K562 (cell line): ENCODE measurements at regions not wholly inside any gene's neighbourhood (a gene's known extent, or its start where the extent isn't known, plus 50 kb on each side); places are given as distances from the start of the nearest gene placed in this dataset.

Experiments used
- ATAC-seq: fragments of 200-7000 bp; cut with Tn5 transposase; 3 replicates; pipeline ENCODE4 v1.9.1; 2020; ENCODE audit warnings: moderate library complexity
- BruUV-seq: library from RNA; stranded (reverse); fragments of 400-500 nt; replicated peaks from 2 replicates; lab custom pipeline; 2021; lab: Mats Ljungman, UMichigan
- CTCF ChIA-PET: fragments of 300-600 bp; formaldehyde crosslinking; extraction: SDS; loops from one replicate; lab custom pipeline; 2021; ENCODE audit warnings: low intra/inter-chr PET ratio; lab: Yijun Ruan, JAX
- POLR2A ChIA-PET: fragments of 300-600, 350-650 bp; sonication (Branson Sonifier 250); formaldehyde crosslinking; extraction: SDS; loops from one replicate; lab custom pipeline; 2021; ENCODE audit warnings: antibody characterized with exemption, inconsistent platforms; lab: Yijun Ruan, JAX
- DNase-seq, 4 experiments: peaks; one replicate each; pipeline versions ENCODE4 v3.0.0 to v3.0.0-alpha.2; 2011 to 2018; ENCODE audit warnings: low spot score in 3 of 4, mixed read lengths in 3 of 4; ENCODE audit errors: extremely low read depth in 1 of 4
- FAIRE-seq: peaks from 2 replicates; lab custom pipeline; 2011; peaks lifted over from hg19 to GRCh38; lab: Jason Lieb, UNC
- H2AFZ ChIP-seq: 2 replicates; pipeline ENCODE4 v1.6.0; 2011; ENCODE audit warnings: low read depth, low read length, control low read depth, inconsistent platforms
- H3K27ac ChIP-seq: fragments of 200-600 bp; 3 replicates; pipeline ENCODE4 v1.8.0; 2011; ENCODE audit warnings: low read depth, mild to moderate bottlenecking, control low read depth, inconsistent platforms, low read length, moderate library complexity, mixed read lengths; ENCODE audit errors: extremely low read depth
- H3K27me3 ChIP-seq, 2 experiments: fragments of 300-600 bp in 1 of 2; 2 replicates in 1 of 2; 3 replicates in 1 of 2; pipeline versions ENCODE4 v1.6.0 to v1.8.0; 2011; ENCODE audit warnings: inconsistent platforms in 2 of 2, low read length in 2 of 2, mild to moderate bottlenecking in 1 of 2, mixed read lengths in 1 of 2, moderate library complexity in 1 of 2; ENCODE audit not compliant: control insufficient read depth in 2 of 2, insufficient read depth in 2 of 2
- H3K36me3 ChIP-seq: fragments of 300-600 bp; 3 replicates; pipeline ENCODE4 v1.8.0; 2011; ENCODE audit warnings: mild to moderate bottlenecking, low read length, inconsistent platforms; ENCODE audit not compliant: control insufficient read depth, insufficient read depth
- H3K4me1 ChIP-seq, 2 experiments: fragments of 200-600 bp in 1 of 2; replicated peaks in 1 of 2; 2 replicates in 1 of 2; 3 replicates in 1 of 2; pipeline versions ENCODE4 v1.5.1 to v1.8.0; 2011; ENCODE audit warnings: inconsistent platforms in 2 of 2, low read length in 2 of 2, mild to moderate bottlenecking in 1 of 2, mixed read lengths in 1 of 2, moderate library complexity in 1 of 2; ENCODE audit not compliant: control insufficient read depth in 2 of 2, insufficient read depth in 2 of 2
- H3K4me2 ChIP-seq: 2 replicates; pipeline ENCODE4 v1.6.1; 2011; ENCODE audit warnings: low read length, control low read depth, inconsistent platforms, mixed read lengths; ENCODE audit not compliant: insufficient read depth
- H3K4me3 ChIP-seq: fragments of 200-600 bp; sonication (generic), shearing (Covaris generic); 2 replicates; pipeline ENCODE4 v1.5.1; 2016; ENCODE audit warnings: control low read depth, inconsistent platforms
- H3K79me2 ChIP-seq: fragments of 200-600 bp; 3 replicates; pipeline ENCODE4 v1.8.0; 2011; ENCODE audit warnings: low read length, inconsistent platforms; ENCODE audit not compliant: control insufficient read depth, insufficient read depth
- H3K9ac ChIP-seq, 2 experiments: 2 replicates each; pipeline versions ENCODE4 v1.6.0 to v1.6.1; 2011; ENCODE audit warnings: low read depth in 2 of 2, low read length in 2 of 2, control low read depth in 1 of 2, inconsistent platforms in 1 of 2, mild to moderate bottlenecking in 1 of 2, mixed read lengths in 1 of 2; ENCODE audit not compliant: insufficient read depth in 1 of 2
- H3K9me1 ChIP-seq: one replicate; pipeline ENCODE4 v1.6.0; 2011; ENCODE audit warnings: inconsistent platforms, mild to moderate bottlenecking, low read length, moderate library complexity; ENCODE audit not compliant: control insufficient read depth, insufficient read depth
- H3K9me3 ChIP-seq: replicated peaks from 2 replicates; pipeline ENCODE4 v1.5.1; 2011; ENCODE audit warnings: low read depth, low read length, inconsistent platforms; ENCODE audit not compliant: control insufficient read depth, insufficient read depth
- H4K20me1 ChIP-seq: replicated peaks from 2 replicates; pipeline ENCODE4 v1.6.1; 2011; ENCODE audit warnings: low read length, inconsistent platforms, mixed read lengths; ENCODE audit not compliant: control insufficient read depth, insufficient read depth
- BMI1 ChIP-seq: fragments of 150-350 bp; IDR thresholded peaks from 2 replicates; pipeline ENCODE4 v1.6.1; 2014; ENCODE audit warnings: low read length
- CSDE1 ChIP-seq, 2 experiments: fragments of 450-650 bp; IDR thresholded peaks; 2 replicates each; pipeline ENCODE4 v1.6.1; 2016; ENCODE audit warnings: mild to moderate bottlenecking in 1 of 2
- MCM7 ChIP-seq, 2 experiments: fragments of 450-650 bp; IDR thresholded peaks; 2 replicates each; pipeline ENCODE4 v1.6.1; 2016 to 2018
- MYC ChIP-seq, 2 experiments: fragments of 250-450 bp in 1 of 2; sonication (Bioruptor Pico) in 1 of 2; IDR thresholded peaks; 2 replicates each; pipeline versions ENCODE4 v1.5.1 to v1.6.1; 2012 to 2021; ENCODE audit warnings: low read depth in 2 of 2, borderline replicate concordance in 1 of 2, improper control_type of control experiment in 1 of 2, low read length in 1 of 2, mild to moderate bottlenecking in 1 of 2, moderate library complexity in 1 of 2
- NCOA2 ChIP-seq, 2 experiments: fragments of 450-650 bp; IDR thresholded peaks; 2 replicates each; pipeline ENCODE4 v1.6.1; 2018; ENCODE audit warnings: mild to moderate bottlenecking in 2 of 2, moderate library complexity in 1 of 2; ENCODE audit not compliant: partially characterized antibody in 2 of 2
- NR1H2 ChIP-seq: sonication (generic); formaldehyde crosslinking; IDR thresholded peaks from 2 replicates; pipeline ENCODE4 v1.4.0; 2020; ENCODE audit warnings: mild to moderate bottlenecking, missing genetic modification reagents
- PML ChIP-seq: IDR thresholded peaks from 2 replicates; pipeline ENCODE4 v1.6.1; 2012; ENCODE audit warnings: low read length, inconsistent platforms
- SNAPC5 ChIP-seq: fragments of 250-450 bp; sonication (Bioruptor Pico); IDR thresholded peaks from 2 replicates; pipeline ENCODE4 v1.8.0; 2021; ENCODE audit warnings: moderate library complexity, mild to moderate bottlenecking, inconsistent platforms
- STAT5A ChIP-seq: IDR thresholded peaks from 2 replicates; pipeline ENCODE4 v1.6.1; 2012; ENCODE audit warnings: low read length, inconsistent platforms, borderline replicate concordance
- TCF7 ChIP-seq: sonication (generic); IDR thresholded peaks from 2 replicates; pipeline ENCODE4 v1.6.1; 2016; ENCODE audit warnings: antibody characterized with exemption, borderline replicate concordance
- ZBTB12 ChIP-seq: fragments of 250-450 bp; sonication (Bioruptor Pico); IDR thresholded peaks from 2 replicates; pipeline ENCODE4 v1.4.0; 2020
- ZFP36 ChIP-seq: fragments of 150-350 bp; IDR thresholded peaks from 2 replicates; pipeline ENCODE4 v1.6.1; 2018; ENCODE audit warnings: low read length, low read depth; ENCODE audit not compliant: partially characterized antibody
- ZKSCAN3 ChIP-seq: fragments of 250-450 bp; sonication (Bioruptor Pico); IDR thresholded peaks from 2 replicates; pipeline ENCODE4 v1.4.0; 2020
- ZNF217 ChIP-seq: sonication (generic); formaldehyde crosslinking; IDR thresholded peaks from 2 replicates; pipeline ENCODE4 v1.8.0; 2022; ENCODE audit warnings: mild to moderate bottlenecking, missing genetic modification reagents
- ZNF263 ChIP-seq: sonication (generic); formaldehyde crosslinking; IDR thresholded peaks from 2 replicates; pipeline ENCODE4 v1.8.0; 2022; ENCODE audit warnings: mild to moderate bottlenecking, missing genetic modification reagents, borderline replicate concordance
- ZNF695 ChIP-seq: fragments of 450-650 bp; formaldehyde crosslinking; IDR thresholded peaks from 2 replicates; pipeline ENCODE4 v1.4.0; 2020; ENCODE audit warnings: mild to moderate bottlenecking, moderate library complexity
- ZNF699 ChIP-seq: fragments of 250-450 bp; sonication (Bioruptor Pico); IDR thresholded peaks from 2 replicates; pipeline ENCODE4 v1.8.0; 2021; ENCODE audit warnings: mild to moderate bottlenecking, moderate library complexity; ENCODE audit not compliant: insufficient replicate concordance
- ZNF780A ChIP-seq: fragments of 250-450 bp; sonication (Bioruptor Pico); IDR thresholded peaks from 2 replicates; pipeline ENCODE4 v1.5.0; 2021; ENCODE audit warnings: mild to moderate bottlenecking
- WGBS: fragments of 100-300 bp; shearing (Covaris generic); methylation state at CpG from one replicate; pipeline ENCODE4 v1.1.6; 2016; ENCODE audit warnings: low coverage, mixed read lengths; ENCODE audit not compliant: insufficient coverage; ENCODE audit errors: missing lambda C conversion rate; 5-methylcytosine and 5-hydroxymethylcytosine counted together
- in situ Hi-C: fragments of 300-500 bp; cut with MboI; formaldehyde crosslinking; loops from 4 replicates; pipeline ENCODE4 v1.15.0; 2018; ENCODE audit warnings: inconsistent platforms, mixed read lengths
- intact Hi-C: fragments of 100-400 bp; cut with micrococcal nuclease; formaldehyde crosslinking; loops from 2 replicates; pipeline ENCODE4 v1.14.2; 2022
- TF ChIP-seq, protein P1 (sequence below), 2 experiments: fragments of 450-650 bp in 1 of 2; IDR thresholded peaks; 2 replicates each; pipeline ENCODE4 v1.6.1; 2011 to 2017; ENCODE audit warnings: low read depth in 2 of 2, antibody characterized with exemption in 1 of 2, borderline replicate concordance in 1 of 2, low read length in 1 of 2, mild to moderate bottlenecking in 1 of 2, mixed read lengths in 1 of 2; ENCODE audit not compliant: control insufficient read depth in 1 of 2

DNA sequence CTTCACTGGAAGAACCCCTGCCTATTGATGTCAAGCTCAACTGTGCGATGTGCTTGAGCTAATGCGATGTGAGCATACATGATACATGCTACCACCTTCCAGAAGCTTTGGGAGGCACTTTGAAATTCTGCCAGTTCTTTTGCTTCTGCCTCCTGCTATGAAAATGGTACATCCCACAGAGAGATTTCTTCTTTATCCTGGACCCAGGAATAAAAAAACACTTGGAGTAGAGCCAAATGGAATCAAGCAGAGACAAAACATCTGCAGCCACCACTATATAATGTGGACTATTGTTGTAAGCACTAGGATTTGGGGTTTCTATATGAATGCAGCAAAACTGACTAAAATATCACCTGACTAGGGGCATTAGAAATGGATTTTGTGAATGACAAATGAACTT is 119.9 kb upstream of the GAP43 start:
- in situ Hi-C loops (no loop called here), intact Hi-C loops (no loop called here)
- DNase-seq: no peak
- no peaks in the 10 kb centered on the region for H4K20me1 ChIP-seq
- H2AFZ ChIP-seq: no peak overlapping the region
- ATAC-seq: no peak
- H3K79me2 ChIP-seq: no peaks in the 10 kb centered on the region
- no peaks in the 10 kb centered on the region for H3K9me3 ChIP-seq
- no peaks in the 10 kb centered on the region for H3K27me3 ChIP-seq
- no peak overlapping the region for H3K27ac ChIP-seq
- CTCF ChIA-PET: no interaction called here
- no peaks in the 10 kb centered on the region for H3K9me1 ChIP-seq
- WGBS: 0% methylated on average over 2 of the region's 2 CpGs
- POLR2A ChIA-PET: no interaction called here
- no TSS peak for BruUV-seq
- H3K4me3 ChIP-seq: no peak overlapping the region
- TF ChIP-seq MYC (IDR thresholded peaks at IDR 0.05; ENCODE audit: low read depth, low read length): no peak
- TF ChIP-seq MYC (CRISPR knock-in tag; IDR thresholded peaks at IDR 0.05; ENCODE audit: borderline replicate concordance, low read depth): no peak
- no peak for TF ChIP-seq BMI1
- no peak for TF ChIP-seq STAT5A
- no peak for TF ChIP-seq NCOA2 (IDR thresholded peaks at IDR 0.05; ENCODE audit: partially characterized antibody in 2 of 2)
- no peak for TF ChIP-seq SNAPC5 (CRISPR knock-in tag)
- TF ChIP-seq ZNF780A (CRISPR knock-in tag): no peak
- TF ChIP-seq, protein P1, sequence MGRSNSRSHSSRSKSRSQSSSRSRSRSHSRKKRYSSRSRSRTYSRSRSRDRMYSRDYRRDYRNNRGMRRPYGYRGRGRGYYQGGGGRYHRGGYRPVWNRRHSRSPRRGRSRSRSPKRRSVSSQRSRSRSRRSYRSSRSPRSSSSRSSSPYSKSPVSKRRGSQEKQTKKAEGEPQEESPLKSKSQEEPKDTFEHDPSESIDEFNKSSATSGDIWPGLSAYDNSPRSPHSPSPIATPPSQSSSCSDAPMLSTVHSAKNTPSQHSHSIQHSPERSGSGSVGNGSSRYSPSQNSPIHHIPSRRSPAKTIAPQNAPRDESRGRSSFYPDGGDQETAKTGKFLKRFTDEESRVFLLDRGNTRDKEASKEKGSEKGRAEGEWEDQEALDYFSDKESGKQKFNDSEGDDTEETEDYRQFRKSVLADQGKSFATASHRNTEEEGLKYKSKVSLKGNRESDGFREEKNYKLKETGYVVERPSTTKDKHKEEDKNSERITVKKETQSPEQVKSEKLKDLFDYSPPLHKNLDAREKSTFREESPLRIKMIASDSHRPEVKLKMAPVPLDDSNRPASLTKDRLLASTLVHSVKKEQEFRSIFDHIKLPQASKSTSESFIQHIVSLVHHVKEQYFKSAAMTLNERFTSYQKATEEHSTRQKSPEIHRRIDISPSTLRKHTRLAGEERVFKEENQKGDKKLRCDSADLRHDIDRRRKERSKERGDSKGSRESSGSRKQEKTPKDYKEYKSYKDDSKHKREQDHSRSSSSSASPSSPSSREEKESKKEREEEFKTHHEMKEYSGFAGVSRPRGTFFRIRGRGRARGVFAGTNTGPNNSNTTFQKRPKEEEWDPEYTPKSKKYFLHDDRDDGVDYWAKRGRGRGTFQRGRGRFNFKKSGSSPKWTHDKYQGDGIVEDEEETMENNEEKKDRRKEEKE (IDR thresholded peaks at IDR 0.05; ENCODE audit: borderline replicate concordance in 1 of 2, control insufficient read depth in 1 of 2, low read depth in 2 of 2, low read length in 1 of 2): no peak
- no peak for TF ChIP-seq ZFP36
- TF ChIP-seq TCF7: no peak
- no peak for TF ChIP-seq PML
- no peak for TF ChIP-seq ZNF217 (CRISPR knock-in tag)
- TF ChIP-seq ZBTB12 (CRISPR knock-in tag): no peak
- no peak for TF ChIP-seq MCM7 (IDR thresholded peaks at IDR 0.05)
- no peak for TF ChIP-seq NR1H2
- no peak for TF ChIP-seq ZNF263 (CRISPR knock-in tag)
- no peak for TF ChIP-seq CSDE1 (IDR thresholded peaks at IDR 0.05)
- TF ChIP-seq ZNF699 (CRISPR knock-in tag): no peak
- TF ChIP-seq ZNF695 (CRISPR knock-in tag): no peak
- TF ChIP-seq ZKSCAN3 (CRISPR knock-in tag): no peak
- FAIRE-seq: no peak
- H3K4me1 ChIP-seq: no peaks in the 10 kb centered on the region
- H3K4me2 ChIP-seq: no peak overlapping the region
- H3K36me3 ChIP-seq: no peaks in the 10 kb centered on the region
- no peak overlapping the region for H3K9ac ChIP-seq
